Loucy (cell line): ENCODE measurements at regions not wholly inside any gene's neighbourhood (a gene's known extent, or its start where the extent isn't known, plus 50 kb on each side); places are given as distances from the start of the nearest gene placed in this dataset.

ENCODE experiments used
- H2AFZ ChIP-seq: fragments of 200-600 bp; sonication (generic); 2 replicates; pipeline ENCODE4 v1.6.0; 2016; ENCODE audit warnings: antibody characterized with exemption, mild to moderate bottlenecking, low read length, moderate library complexity
- H3F3A ChIP-seq: fragments of 200-600 bp; 2 replicates; pipeline ENCODE4 v1.6.0; 2016; ENCODE audit warnings: antibody characterized with exemption, low read depth, mild to moderate bottlenecking
- H3K27me3 ChIP-seq: fragments of 200-600 bp; sonication (generic); 2 replicates; pipeline ENCODE4 v1.6.1; 2014; ENCODE audit warnings: low read length, mild to moderate bottlenecking; ENCODE audit not compliant: insufficient read depth, poor library complexity, severe bottlenecking
- H3K36me3 ChIP-seq: fragments of 200-600 bp; sonication (generic); 2 replicates; pipeline ENCODE4 v1.6.1; 2016; ENCODE audit warnings: low read length; ENCODE audit not compliant: insufficient read depth
- H3K4me1 ChIP-seq: fragments of 200-600 bp; sonication (generic); 2 replicates; pipeline ENCODE4 v1.5.1; 2014; ENCODE audit warnings: low read length, mild to moderate bottlenecking; ENCODE audit not compliant: insufficient read depth, poor library complexity, severe bottlenecking
- H3K4me2 ChIP-seq: fragments of 200-600 bp; sonication (generic); 2 replicates; pipeline ENCODE4 v1.6.0; 2014; ENCODE audit warnings: antibody characterized with exemption, low read length, low read depth, mild to moderate bottlenecking; ENCODE audit not compliant: poor library complexity, severe bottlenecking
- H3K4me3 ChIP-seq: fragments of 200-600 bp; sonication (generic); 2 replicates; pipeline ENCODE4 v1.5.1; 2014; ENCODE audit warnings: low read length, mild to moderate bottlenecking, mixed read lengths; ENCODE audit not compliant: poor library complexity, severe bottlenecking
- H3K79me2 ChIP-seq: fragments of 200-600 bp; sonication (generic); 2 replicates; pipeline ENCODE4 v1.6.1; 2014; ENCODE audit warnings: low read length; ENCODE audit not compliant: insufficient read depth
- H3K9ac ChIP-seq: fragments of 200-600 bp; sonication (generic); 2 replicates; pipeline ENCODE4 v1.6.0; 2014; ENCODE audit warnings: mild to moderate bottlenecking, low read depth, low read length, moderate library complexity; ENCODE audit not compliant: poor library complexity, severe bottlenecking
- H3K9me2 ChIP-seq: fragments of 200-600 bp; sonication (generic); replicated peaks from 2 replicates; pipeline ENCODE4 v1.6.1; 2016; ENCODE audit warnings: low read depth, low read length, mixed read lengths
- H3K9me3 ChIP-seq: fragments of 200-600 bp; sonication (generic); 2 replicates; pipeline ENCODE4 v1.6.1; 2014; ENCODE audit warnings: mild to moderate bottlenecking, antibody characterized with exemption, low read length, low read depth; ENCODE audit not compliant: insufficient read depth
- H4K20me1 ChIP-seq: fragments of 200-600 bp; sonication (generic); 2 replicates; pipeline ENCODE4 v1.6.0; 2014; ENCODE audit warnings: antibody characterized with exemption, low read length, mild to moderate bottlenecking; ENCODE audit not compliant: insufficient read depth, poor library complexity, severe bottlenecking
- CTCF ChIP-seq: fragments of 200-600 bp; sonication (generic); conservative IDR thresholded peaks from 2 replicates; pipeline ENCODE4 v1.5.1; 2014; ENCODE audit warnings: mild to moderate bottlenecking, antibody characterized with exemption, low read length
- EZH2phosphoT487 ChIP-seq: fragments of 200-600 bp; IDR thresholded peaks from 2 replicates; pipeline ENCODE4 v1.6.1; 2018; ENCODE audit warnings: antibody characterized with exemption, mild to moderate bottlenecking, moderate library complexity, borderline replicate concordance

- Histone ChIP-seq H3K9me2 (no peaks in the 10 kb centered on the region), H3K4me1 (no peaks in the 10 kb centered on the region), H3K9ac (no peak overlapping the region), H4K20me1 (no peaks in the 10 kb centered on the region), H2AFZ (no peak overlapping the region), H3K9me3 (no peaks in the 10 kb centered on the region), H3K36me3 (no peaks in the 10 kb centered on the region), H3K79me2 (no peaks in the 10 kb centered on the region), H3K4me3 (no peak overlapping the region), H3K27me3 (no peaks in the 10 kb centered on the region), H3F3A (no peaks in the 10 kb centered on the region), H3K4me2 (no peak overlapping the region)
- TF ChIP-seq CTCF (no peak), EZH2phosphoT487 (no peak)
These were observed 473.6 kb upstream of the FTMT start for GRCh38 chr5:121378046-121378445.

- no peaks in the 10 kb centered on the region for H3K79me2 ChIP-seq
- H2AFZ ChIP-seq, result no peak overlapping the region
These were observed 472.9 kb upstream of the FTMT start for GRCh38 chr5:121378559-121379359.

GRCh38 chr5:121380066-121380465 lies 471.6 kb upstream of the FTMT start:
- no peaks in the 10 kb centered on the region for H3K9me3 ChIP-seq

More at GRCh38 chr5:121378559-121379359, 472.9 kb upstream of the FTMT start:
- Histone ChIP-seq H3K4me2 (no peak overlapping the region), H3K36me3 (no peaks in the 10 kb centered on the region), H3K4me3 (no peak overlapping the region), H3K9me3 (no peaks in the 10 kb centered on the region), H3K9me2 (no peaks in the 10 kb centered on the region), H3K4me1 (no peaks in the 10 kb centered on the region), H3K9ac (no peak overlapping the region), H3F3A (no peaks in the 10 kb centered on the region), H3K27me3 (no peaks in the 10 kb centered on the region), H4K20me1 (no peaks in the 10 kb centered on the region)
- TF ChIP-seq EZH2phosphoT487, result no peak
- no peak for TF ChIP-seq CTCF

More at GRCh38 chr5:121380066-121380465, 471.6 kb upstream of the FTMT start:
- no peak overlapping the region for H2AFZ ChIP-seq
- H3F3A ChIP-seq, result no peaks in the 10 kb centered on the region
- TF ChIP-seq CTCF, result no peak
- TF ChIP-seq EZH2phosphoT487, result no peak
- no peaks in the 10 kb centered on the region for H3K9me2 ChIP-seq
- H3K4me1 ChIP-seq, result no peaks in the 10 kb centered on the region
- no peak overlapping the region for H3K9ac ChIP-seq
- H3K4me2 ChIP-seq, result no peak overlapping the region
- H3K79me2 ChIP-seq, result no peaks in the 10 kb centered on the region
- no peak overlapping the region for H3K4me3 ChIP-seq
- no peaks in the 10 kb centered on the region for H3K27me3 ChIP-seq
- H3K36me3 ChIP-seq, result no peaks in the 10 kb centered on the region
- H4K20me1 ChIP-seq, result no peaks in the 10 kb centered on the region
